ENCODE measurements at regions not wholly inside any gene's neighbourhood (a gene's known extent, or its start where the extent isn't known, plus 50 kb on each side); places are given as distances from the start of the nearest gene placed in this dataset.

DNA sequence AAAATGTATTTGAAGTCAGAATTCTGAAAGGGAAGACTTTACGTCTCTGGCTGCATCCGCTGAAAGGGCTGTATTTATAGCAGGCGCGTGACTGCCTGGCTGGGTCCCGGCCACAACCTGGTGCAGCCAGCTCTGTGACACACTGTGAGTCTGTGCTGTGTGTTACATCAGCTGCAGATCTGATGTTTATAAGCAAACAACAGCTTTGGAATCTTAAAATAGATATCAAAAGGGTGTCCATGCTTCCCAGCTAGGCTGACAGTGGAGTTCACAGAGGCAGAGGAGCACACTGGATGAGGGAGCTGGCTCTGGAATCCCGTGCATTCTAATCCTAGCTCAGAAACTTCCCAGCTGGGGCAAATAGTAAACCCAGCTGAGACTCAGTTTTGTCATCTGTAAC lies 433.4 kb upstream of the BRINP1 start:
- no peak overlapping the region for H3K27ac ChIP-seq (ENCODE audit: low read depth, low read length, poor library complexity, severe bottlenecking)
- no peaks in the 10 kb centered on the region for H3K9me3 ChIP-seq (ENCODE audit: low read depth, low read length, poor library complexity, severe bottlenecking)
- BruUV-seq (replicated peaks) = no TSS peak
- H3K4me1 ChIP-seq (ENCODE audit: insufficient read depth, low read length, poor library complexity, severe bottlenecking) = no peaks in the 10 kb centered on the region
- no peaks in the 10 kb centered on the region for H3K36me3 ChIP-seq (ENCODE audit: insufficient read depth, low read length, poor library complexity, severe bottlenecking)
- H3K4me3 ChIP-seq (ENCODE audit: low read depth, low read length, poor library complexity, severe bottlenecking) = no peak overlapping the region
- ChIA-PET POLR2A (ENCODE audit: low non-redundant PET) (no interaction called here), CTCF (no interaction called here)
- intact Hi-C loops (cut with micrococcal nuclease; ENCODE audit: unreplicated experiment) = no loop called here
- no peak for TF ChIP-seq EZH2 (IDR thresholded peaks at IDR 0.05; ENCODE audit: borderline replicate concordance, low read depth, low read length, poor library complexity, severe bottlenecking)
- TF ChIP-seq, protein P1, sequence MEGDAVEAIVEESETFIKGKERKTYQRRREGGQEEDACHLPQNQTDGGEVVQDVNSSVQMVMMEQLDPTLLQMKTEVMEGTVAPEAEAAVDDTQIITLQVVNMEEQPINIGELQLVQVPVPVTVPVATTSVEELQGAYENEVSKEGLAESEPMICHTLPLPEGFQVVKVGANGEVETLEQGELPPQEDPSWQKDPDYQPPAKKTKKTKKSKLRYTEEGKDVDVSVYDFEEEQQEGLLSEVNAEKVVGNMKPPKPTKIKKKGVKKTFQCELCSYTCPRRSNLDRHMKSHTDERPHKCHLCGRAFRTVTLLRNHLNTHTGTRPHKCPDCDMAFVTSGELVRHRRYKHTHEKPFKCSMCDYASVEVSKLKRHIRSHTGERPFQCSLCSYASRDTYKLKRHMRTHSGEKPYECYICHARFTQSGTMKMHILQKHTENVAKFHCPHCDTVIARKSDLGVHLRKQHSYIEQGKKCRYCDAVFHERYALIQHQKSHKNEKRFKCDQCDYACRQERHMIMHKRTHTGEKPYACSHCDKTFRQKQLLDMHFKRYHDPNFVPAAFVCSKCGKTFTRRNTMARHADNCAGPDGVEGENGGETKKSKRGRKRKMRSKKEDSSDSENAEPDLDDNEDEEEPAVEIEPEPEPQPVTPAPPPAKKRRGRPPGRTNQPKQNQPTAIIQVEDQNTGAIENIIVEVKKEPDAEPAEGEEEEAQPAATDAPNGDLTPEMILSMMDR (conservative IDR thresholded peaks at IDR 0.05; ENCODE audit: low read depth, low read length) = no peak
- DNase-seq (ENCODE audit: low spot score) = no peak
- H3K27me3 ChIP-seq (replicated peaks; ENCODE audit: insufficient read depth, low read depth, low read length, poor library complexity) = peaks cover 5% of the 10 kb centered on the region

DNA sequence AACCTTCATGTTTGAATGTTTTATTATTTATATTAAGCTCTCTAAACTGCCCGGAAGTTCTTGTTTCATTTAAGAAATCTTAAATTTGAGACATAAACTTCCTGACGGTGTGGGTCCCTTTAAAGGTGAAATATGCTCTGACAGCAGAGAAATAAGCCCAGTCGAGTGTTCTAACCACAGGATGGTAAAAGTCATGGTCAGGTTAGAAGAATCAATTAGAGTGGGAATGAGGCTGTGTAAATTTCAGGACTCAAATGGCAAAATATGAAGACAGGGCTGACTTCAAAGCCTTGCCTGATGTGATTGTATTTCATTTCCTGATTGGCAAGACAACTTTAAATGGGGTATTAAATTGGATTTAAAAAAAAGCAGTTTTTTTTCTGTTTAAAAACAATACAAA lies 432.9 kb upstream of the BRINP1 start:
- no TSS peak for BruUV-seq (replicated peaks)
- H3K4me3 ChIP-seq (ENCODE audit: low read depth, low read length, poor library complexity, severe bottlenecking) = no peak overlapping the region
- TF ChIP-seq, protein P1 (conservative IDR thresholded peaks at IDR 0.05; ENCODE audit: low read depth, low read length) = no peak
- TF ChIP-seq EZH2 (IDR thresholded peaks at IDR 0.05; ENCODE audit: borderline replicate concordance, low read depth, low read length, poor library complexity, severe bottlenecking) = no peak
- no peak for DNase-seq (ENCODE audit: low spot score)
- ChIA-PET POLR2A (ENCODE audit: low non-redundant PET) (no interaction called here), CTCF (no interaction called here)
- H3K27ac ChIP-seq (ENCODE audit: low read depth, low read length, poor library complexity, severe bottlenecking) = no peak overlapping the region
- no peaks in the 10 kb centered on the region for H3K36me3 ChIP-seq (ENCODE audit: insufficient read depth, low read length, poor library complexity, severe bottlenecking)
- no peaks in the 10 kb centered on the region for H3K9me3 ChIP-seq (ENCODE audit: low read depth, low read length, poor library complexity, severe bottlenecking)
- no peaks in the 10 kb centered on the region for H3K4me1 ChIP-seq (ENCODE audit: insufficient read depth, low read length, poor library complexity, severe bottlenecking)
- peaks cover 7% of the 10 kb centered on the region for H3K27me3 ChIP-seq (replicated peaks; ENCODE audit: insufficient read depth, low read depth, low read length, poor library complexity)
- intact Hi-C loops (cut with micrococcal nuclease; ENCODE audit: unreplicated experiment) = no loop called here

DNA sequence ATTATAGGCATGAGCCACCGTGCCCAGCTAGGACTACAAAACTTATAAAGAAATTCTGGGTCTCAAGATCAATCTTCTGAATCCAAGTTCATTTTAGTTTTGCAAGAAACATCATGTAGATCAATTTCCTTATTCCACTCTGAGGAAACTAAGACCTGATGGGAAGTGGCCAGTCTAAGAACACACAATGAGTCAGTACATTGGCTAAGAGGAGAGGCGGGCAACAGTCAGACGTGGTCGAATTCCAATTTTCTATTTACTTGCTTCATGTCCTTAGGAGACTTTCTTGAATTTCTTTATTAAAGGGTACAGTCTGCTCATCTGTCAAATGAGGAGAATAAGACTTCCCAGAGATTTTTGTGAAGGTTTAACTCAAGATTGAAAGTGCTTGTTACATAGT lies 432.1 kb upstream of the BRINP1 start:
- BruUV-seq (replicated peaks) = no TSS peak
- H3K4me3 ChIP-seq (ENCODE audit: low read depth, low read length, poor library complexity, severe bottlenecking) = no peak overlapping the region
- H3K4me1 ChIP-seq (ENCODE audit: insufficient read depth, low read length, poor library complexity, severe bottlenecking) = no peaks in the 10 kb centered on the region
- peaks cover 12% of the 10 kb centered on the region for H3K27me3 ChIP-seq (replicated peaks; ENCODE audit: insufficient read depth, low read depth, low read length, poor library complexity)
- intact Hi-C loops (cut with micrococcal nuclease; ENCODE audit: unreplicated experiment) = no loop called here
- no peaks in the 10 kb centered on the region for H3K36me3 ChIP-seq (ENCODE audit: insufficient read depth, low read length, poor library complexity, severe bottlenecking)
- no peak for DNase-seq (ENCODE audit: low spot score)
- TF ChIP-seq, protein P1 (conservative IDR thresholded peaks at IDR 0.05; ENCODE audit: low read depth, low read length) = no peak
- TF ChIP-seq EZH2 (IDR thresholded peaks at IDR 0.05; ENCODE audit: borderline replicate concordance, low read depth, low read length, poor library complexity, severe bottlenecking) = no peak
- POLR2A ChIA-PET (ENCODE audit: low non-redundant PET) = no interaction called here
- H3K9me3 ChIP-seq (ENCODE audit: low read depth, low read length, poor library complexity, severe bottlenecking) = no peaks in the 10 kb centered on the region
- H3K27ac ChIP-seq (ENCODE audit: low read depth, low read length, poor library complexity, severe bottlenecking) = no peak overlapping the region
- CTCF ChIA-PET = no interaction called here
